ENCODE measurements at regions not wholly inside any gene's neighbourhood (a gene's known extent, or its start where the extent isn't known, plus 50 kb on each side); places are given as distances from the start of the nearest gene placed in this dataset.

- DNase-seq, result no peak
Measured at GRCh38 chr10:71127773-71128172, 84.6 kb upstream of the UNC5B start.

- DNase-seq, result no peak
Measured at GRCh38 chr10:71128311-71128980, 83.9 kb upstream of the UNC5B start.

GRCh38 chr10:71131096-71131495 lies 81.3 kb upstream of the UNC5B start:
- DNase-seq, result no peak

- no peak for DNase-seq
Measured at GRCh38 chr10:71131508-71132088, 80.8 kb upstream of the UNC5B start.

- no peak for DNase-seq
Measured at GRCh38 chr10:71132321-71132810, 80.0 kb upstream of the UNC5B start.

- no peak for DNase-seq
Measured at GRCh38 chr10:71133710-71134686, 78.4 kb upstream of the UNC5B start.

- DNase-seq, result no peak
Measured at GRCh38 chr10:71134732-71135211, 77.6 kb upstream of the UNC5B start.

- DNase-seq, result no peak
Measured at GRCh38 chr10:71135236-71135635, 77.1 kb upstream of the UNC5B start.

GRCh38 chr10:71136036-71136721 lies 76.2 kb upstream of the UNC5B start:
- DNase-seq, result no peak

GRCh38 chr10:71137701-71138100 lies 74.7 kb upstream of the UNC5B start:
- no peak for DNase-seq

GRCh38 chr10:71138166-71138830 lies 74.1 kb upstream of the UNC5B start:
- no peak for DNase-seq

- DNase-seq, result no peak
Measured at GRCh38 chr10:71141528-71141927, 70.8 kb upstream of the UNC5B start.

GRCh38 chr10:71143170-71143569 lies 69.2 kb upstream of the UNC5B start:
- DNase-seq, result no peak

GRCh38 chr10:71143610-71144009 lies 68.8 kb upstream of the UNC5B start:
- DNase-seq, result no peak

GRCh38 chr10:71144824-71145223 lies 67.5 kb upstream of the UNC5B start:
- no peak for DNase-seq

GRCh38 chr10:71145352-71145945 lies 66.9 kb upstream of the UNC5B start:
- DNase-seq, result no peak

- no peak for DNase-seq
Measured at GRCh38 chr10:71150796-71151195, 61.6 kb upstream of the UNC5B start.

GRCh38 chr10:71152043-71152442 lies 60.3 kb upstream of the UNC5B start:
- DNase-seq, result no peak

- DNase-seq, result no peak
Measured at GRCh38 chr10:71156436-71156835, 55.9 kb upstream of the UNC5B start.

GRCh38 chr10:71157435-71157834 lies 54.9 kb upstream of the UNC5B start:
- DNase-seq, result no peak

GRCh38 chr10:71158251-71158650 lies 54.1 kb upstream of the UNC5B start:
- DNase-seq, result no peak

GRCh38 chr10:71158902-71159301 lies 53.5 kb upstream of the UNC5B start:
- no peak for DNase-seq

Measured in activated gamma-delta T cell treated with Interleukin-2 at 50 U/mL for 16 hours (primary cell).